Keratinocyte (primary cell): ENCODE measurements at regions not wholly inside any gene's neighbourhood (a gene's known extent, or its start where the extent isn't known, plus 50 kb on each side); places are given as distances from the start of the nearest gene placed in this dataset.

Experiments
- CTCF ChIP-seq, 3 experiments: IDR thresholded peaks in 1 of 3; conservative IDR thresholded peaks in 1 of 3; optimal IDR thresholded peaks in 1 of 3; 2 replicates in 2 of 3; 3 replicates in 1 of 3; pipeline versions ENCODE3 to v1.5.1; 2011; ENCODE audit warnings: low read length in 3 of 3, mild to moderate bottlenecking in 3 of 3, moderate library complexity in 2 of 3, control low read depth in 1 of 3, inconsistent platforms in 1 of 3; ENCODE audit not compliant: insufficient read depth in 2 of 3; ENCODE audit errors: extremely low read depth in 1 of 3
- EZH2 ChIP-seq: IDR thresholded peaks from one replicate; pipeline ENCODE4 v1.6.1; 2012; ENCODE audit warnings: inconsistent platforms, mild to moderate bottlenecking, low read length, moderate library complexity

DNA sequence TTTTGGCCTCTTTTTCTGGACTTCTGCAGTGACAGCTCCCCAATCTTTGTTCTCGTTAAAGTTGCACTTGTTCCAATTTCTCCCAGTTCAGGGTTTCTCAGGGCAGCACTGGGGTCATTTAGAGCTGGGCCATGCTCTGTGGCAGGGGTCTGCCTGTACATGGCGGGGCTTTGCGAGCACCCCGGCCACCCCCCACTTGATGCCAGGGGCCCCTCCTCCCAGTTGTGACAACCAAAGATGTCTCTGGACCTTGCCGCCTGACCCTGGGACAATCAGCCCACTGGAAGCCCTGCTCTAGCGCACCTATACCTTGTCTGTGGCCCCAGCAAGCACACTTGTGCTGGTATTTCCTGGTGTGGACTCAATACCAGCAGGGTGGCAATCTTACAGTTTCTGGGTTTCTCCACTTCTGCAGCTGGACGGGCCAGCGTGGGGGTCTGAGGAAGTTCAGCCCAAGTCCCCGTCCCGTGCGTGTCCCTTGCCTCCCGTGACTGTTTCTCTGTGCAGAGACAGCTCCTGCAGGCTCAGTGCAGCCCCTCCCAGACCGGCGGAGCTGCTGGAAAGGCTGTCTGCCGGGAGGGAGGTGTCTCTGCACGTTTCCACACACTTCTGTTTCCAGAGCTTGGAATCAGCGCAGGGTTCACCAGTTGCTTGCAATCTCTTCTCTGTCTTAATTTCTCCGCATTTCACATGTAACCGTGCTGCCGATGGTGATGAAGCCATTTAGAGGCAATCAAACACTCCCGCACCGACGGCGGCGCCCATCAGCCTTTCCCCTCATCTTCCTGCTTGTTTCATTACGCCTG lies 1328.9 kb downstream of the BRD1 start:
- TF ChIP-seq CTCF (optimal IDR thresholded peaks at IDR 0.05 in 1 of 3, IDR thresholded peaks at IDR 0.05 in 1 of 3, conservative IDR thresholded peaks at IDR 0.05 in 1 of 3; ENCODE audit: extremely low read depth in 1 of 3, insufficient read depth in 2 of 3, low read length in 3 of 3) (no peak), EZH2 (no peak)
